GM12865 (cell line): ENCODE measurements at regions not wholly inside any gene's neighbourhood (a gene's known extent, or its start where the extent isn't known, plus 50 kb on each side); places are given as distances from the start of the nearest gene placed in this dataset.

Source experiments
- DNase-seq: peaks from one replicate; pipeline ENCODE4 v3.0.0; 2010; ENCODE audit warnings: low read depth
- H3K4me3 ChIP-seq: 2 replicates; pipeline ENCODE4 v1.5.1; 2011; ENCODE audit warnings: mild to moderate bottlenecking, low read depth, low read length, control low read depth
- TF ChIP-seq, protein P1 (sequence below): IDR thresholded peaks from 2 replicates; pipeline ENCODE4 v1.5.1; 2011; ENCODE audit warnings: low read length, control low read depth, low read depth, inconsistent platforms; ENCODE audit not compliant: insufficient read depth; ENCODE audit errors: missing control alignments

GRCh38 chr1:221429264-221429663 is 312.6 kb downstream of the DUSP10 start:
- TF ChIP-seq, protein P1, sequence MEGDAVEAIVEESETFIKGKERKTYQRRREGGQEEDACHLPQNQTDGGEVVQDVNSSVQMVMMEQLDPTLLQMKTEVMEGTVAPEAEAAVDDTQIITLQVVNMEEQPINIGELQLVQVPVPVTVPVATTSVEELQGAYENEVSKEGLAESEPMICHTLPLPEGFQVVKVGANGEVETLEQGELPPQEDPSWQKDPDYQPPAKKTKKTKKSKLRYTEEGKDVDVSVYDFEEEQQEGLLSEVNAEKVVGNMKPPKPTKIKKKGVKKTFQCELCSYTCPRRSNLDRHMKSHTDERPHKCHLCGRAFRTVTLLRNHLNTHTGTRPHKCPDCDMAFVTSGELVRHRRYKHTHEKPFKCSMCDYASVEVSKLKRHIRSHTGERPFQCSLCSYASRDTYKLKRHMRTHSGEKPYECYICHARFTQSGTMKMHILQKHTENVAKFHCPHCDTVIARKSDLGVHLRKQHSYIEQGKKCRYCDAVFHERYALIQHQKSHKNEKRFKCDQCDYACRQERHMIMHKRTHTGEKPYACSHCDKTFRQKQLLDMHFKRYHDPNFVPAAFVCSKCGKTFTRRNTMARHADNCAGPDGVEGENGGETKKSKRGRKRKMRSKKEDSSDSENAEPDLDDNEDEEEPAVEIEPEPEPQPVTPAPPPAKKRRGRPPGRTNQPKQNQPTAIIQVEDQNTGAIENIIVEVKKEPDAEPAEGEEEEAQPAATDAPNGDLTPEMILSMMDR, result no peak
- H3K4me3 ChIP-seq, result no peak overlapping the region
- no peak for DNase-seq

DNA sequence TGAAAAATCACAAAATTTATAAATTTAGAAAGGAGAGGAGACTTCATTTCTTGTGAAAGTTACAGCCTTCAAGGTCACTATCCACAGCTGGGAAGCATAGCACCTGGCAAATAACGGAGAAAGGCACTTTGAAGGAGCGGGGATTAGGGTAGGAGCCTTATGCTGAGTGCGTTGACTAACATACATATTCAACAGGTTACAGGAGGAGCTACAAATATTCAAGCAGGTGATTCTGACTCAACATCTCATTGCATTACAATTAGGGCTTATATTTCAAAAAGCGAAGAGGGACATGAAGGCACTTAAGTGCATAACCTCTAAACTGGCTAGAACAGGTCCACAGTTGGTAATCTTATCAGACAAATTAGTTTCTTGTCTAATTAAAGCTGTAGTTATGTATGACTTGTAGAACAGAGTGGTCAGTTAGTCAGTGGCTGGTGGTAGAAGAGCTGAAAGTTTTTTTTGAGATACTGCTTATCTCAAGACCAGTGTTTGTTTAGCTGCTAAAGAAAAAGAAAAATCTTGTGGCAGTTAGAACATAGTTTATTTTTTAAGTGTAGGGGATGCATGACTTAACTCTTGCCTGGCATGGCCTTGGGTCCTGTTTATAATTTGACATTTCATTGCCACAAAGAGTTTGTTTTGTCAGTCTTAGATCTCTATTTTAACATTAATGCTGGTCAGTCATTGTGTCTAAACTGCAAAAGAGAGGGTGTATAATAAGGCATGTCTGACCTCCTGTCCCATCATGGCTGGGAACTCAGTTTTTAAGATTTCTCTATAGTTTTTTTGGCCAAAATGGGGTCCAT is 311.5 kb downstream of the DUSP10 start:
- no peak for DNase-seq
- no peak overlapping the region for H3K4me3 ChIP-seq
- TF ChIP-seq, protein P1, result no peak

- no peak for DNase-seq
- no peak overlapping the region for H3K4me3 ChIP-seq
- TF ChIP-seq, protein P1, result no peak
Measured at GRCh38 chr1:221431068-221431651, 310.7 kb downstream of the DUSP10 start.

DNA sequence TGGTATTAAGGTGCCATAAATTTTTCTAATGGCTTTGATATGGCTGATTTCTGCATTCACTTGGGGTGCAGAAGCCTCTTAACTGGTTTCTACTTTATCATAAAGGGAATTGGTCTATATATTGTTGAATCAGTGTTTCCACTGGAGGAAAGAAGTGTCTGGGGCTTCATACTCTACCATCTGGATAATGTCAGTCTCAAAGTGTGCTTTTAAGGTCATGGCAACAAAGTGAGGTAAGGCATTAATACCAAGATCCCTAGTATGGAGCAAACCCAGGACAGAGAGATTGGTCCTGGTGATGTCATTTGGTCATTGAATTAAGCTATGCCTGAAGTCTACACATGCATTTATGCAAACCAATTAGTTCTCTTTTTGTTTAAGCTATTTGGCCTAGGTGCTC is 309.9 kb downstream of the DUSP10 start:
- DNase-seq, result no peak
- TF ChIP-seq, protein P1, result no peak
- H3K4me3 ChIP-seq, result no peak overlapping the region

DNA sequence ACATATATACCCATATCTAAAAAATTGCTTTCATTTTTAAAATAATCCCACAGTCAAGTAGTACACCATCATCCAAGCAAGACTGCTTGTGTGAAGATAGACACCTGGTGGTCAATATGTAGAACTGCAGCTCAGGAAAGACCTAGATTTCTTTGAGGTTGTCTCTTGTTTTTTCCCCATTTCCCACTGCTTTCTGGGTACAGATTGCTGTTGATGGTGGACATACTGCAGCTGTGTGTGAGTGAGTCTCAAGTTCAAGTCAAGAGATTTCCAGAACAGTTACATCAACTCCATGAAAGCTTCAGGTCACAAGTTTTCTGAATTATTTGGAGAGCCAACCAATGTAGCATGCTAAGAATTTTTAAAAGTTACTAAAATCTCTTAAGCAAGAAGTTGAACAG is 306.4 kb downstream of the DUSP10 start:
- H3K4me3 ChIP-seq, result no peak overlapping the region
- TF ChIP-seq, protein P1, result peak; percentile 82

GRCh38 chr1:221437171-221437570 is 304.7 kb downstream of the DUSP10 start:
- DNase-seq, result no peak
- H3K4me3 ChIP-seq, result no peak overlapping the region
- TF ChIP-seq, protein P1, result no peak

More for the DNA sequence above, 306.4 kb downstream of the DUSP10 start:
- peak; percentile 56 for DNase-seq
